Gastroesophageal sphincter (tissue), 3 donors: ENCODE measurements at regions not wholly inside any gene's neighbourhood (a gene's known extent, or its start where the extent isn't known, plus 50 kb on each side); places are given as distances from the start of the nearest gene placed in this dataset.

Experiments
- EP300 ChIP-seq: sonication (generic); formaldehyde crosslinking; IDR thresholded peaks from one replicate; pipeline ENCODE4 v1.6.1; 2017; ENCODE audit warnings: antibody characterized with exemption, mild to moderate bottlenecking
- TF ChIP-seq, protein P1 (sequence below), 4 experiments: fragments of 200-600 bp in 2 of 4; fragments of 450-650 bp in 2 of 4; sonication (generic) in 1 of 4; IDR thresholded peaks; one replicate each; pipeline ENCODE4 v1.5.1; 2017 to 2019; ENCODE audit warnings: antibody characterized with exemption in 4 of 4, mild to moderate bottlenecking in 2 of 4, moderate library complexity in 2 of 4

DNA sequence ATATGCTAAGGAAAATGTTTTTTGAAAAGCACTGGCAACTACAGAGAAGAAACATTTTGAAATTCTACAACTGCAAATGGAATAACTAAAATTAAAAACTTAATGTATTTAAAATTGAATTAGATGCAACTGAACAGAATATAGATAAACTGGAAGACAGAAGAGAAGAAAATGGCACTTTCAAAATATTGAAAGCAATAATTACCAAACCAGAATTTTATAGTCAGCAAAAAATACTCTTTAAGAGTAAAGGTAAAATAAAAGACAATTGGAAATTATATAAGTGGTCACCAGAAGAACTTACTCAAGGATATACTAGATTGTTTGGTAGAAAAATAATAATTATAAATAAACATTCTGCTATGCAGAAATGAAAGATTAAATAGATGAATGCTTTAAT lies 927.7 kb upstream of the ZWINT start:
- TF ChIP-seq EP300, result no peak
- TF ChIP-seq, protein P1, sequence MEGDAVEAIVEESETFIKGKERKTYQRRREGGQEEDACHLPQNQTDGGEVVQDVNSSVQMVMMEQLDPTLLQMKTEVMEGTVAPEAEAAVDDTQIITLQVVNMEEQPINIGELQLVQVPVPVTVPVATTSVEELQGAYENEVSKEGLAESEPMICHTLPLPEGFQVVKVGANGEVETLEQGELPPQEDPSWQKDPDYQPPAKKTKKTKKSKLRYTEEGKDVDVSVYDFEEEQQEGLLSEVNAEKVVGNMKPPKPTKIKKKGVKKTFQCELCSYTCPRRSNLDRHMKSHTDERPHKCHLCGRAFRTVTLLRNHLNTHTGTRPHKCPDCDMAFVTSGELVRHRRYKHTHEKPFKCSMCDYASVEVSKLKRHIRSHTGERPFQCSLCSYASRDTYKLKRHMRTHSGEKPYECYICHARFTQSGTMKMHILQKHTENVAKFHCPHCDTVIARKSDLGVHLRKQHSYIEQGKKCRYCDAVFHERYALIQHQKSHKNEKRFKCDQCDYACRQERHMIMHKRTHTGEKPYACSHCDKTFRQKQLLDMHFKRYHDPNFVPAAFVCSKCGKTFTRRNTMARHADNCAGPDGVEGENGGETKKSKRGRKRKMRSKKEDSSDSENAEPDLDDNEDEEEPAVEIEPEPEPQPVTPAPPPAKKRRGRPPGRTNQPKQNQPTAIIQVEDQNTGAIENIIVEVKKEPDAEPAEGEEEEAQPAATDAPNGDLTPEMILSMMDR (IDR thresholded peaks at IDR 0.05), result no peak
